Peyer's patch (tissue), 4 donors: ENCODE measurements at regions not wholly inside any gene's neighbourhood (a gene's known extent, or its start where the extent isn't known, plus 50 kb on each side); places are given as distances from the start of the nearest gene placed in this dataset.

Experiments used
- DNase-seq, 3 donors: peaks; one replicate each; pipeline ENCODE4 v3.0.0-alpha.2; 2017 to 2019
- H3K27ac ChIP-seq, 4 donors: fragments of 200-600 bp; sonication (generic); one replicate each; pipeline ENCODE4 v1.5.1; 2016 to 2019
- H3K27me3 ChIP-seq, 2 donors: fragments of 200-600 bp; sonication (generic); one replicate each; pipeline ENCODE4 v1.5.1; 2019
- H3K36me3 ChIP-seq, 3 donors: fragments of 200-600 bp; sonication (generic); one replicate each; pipeline ENCODE4 v1.5.1; 2016 to 2019
- H3K4me1 ChIP-seq, 4 donors: fragments of 200-600 bp; sonication (generic); one replicate each; pipeline ENCODE4 v1.5.1; 2016 to 2019
- H3K4me3 ChIP-seq, 4 donors: fragments of 200-600 bp; sonication (generic); 1 replicate in 3 of 4; 2 replicates in 1 of 4; pipeline ENCODE4 v1.5.1; 2016 to 2019; ENCODE audit warnings: mild to moderate bottlenecking in 1 of 4
- H3K9me3 ChIP-seq, 4 donors: fragments of 200-600 bp; sonication (generic); one replicate each; pipeline ENCODE4 v1.5.1; 2016 to 2019; ENCODE audit warnings: mild to moderate bottlenecking in 1 of 4
- POLR2A ChIP-seq, 2 donors: fragments of 450-650 bp; IDR thresholded peaks; one replicate each; pipeline ENCODE4 v1.5.1; 2017; ENCODE audit warnings: antibody characterized with exemption in 2 of 2, mild to moderate bottlenecking in 2 of 2, moderate library complexity in 2 of 2
- TF ChIP-seq, protein P1 (sequence below), 6 experiments: fragments of 450-650 bp in 4 of 6; fragments of 200-600 bp in 2 of 6; sonication (generic) in 1 of 6; IDR thresholded peaks; one replicate each; pipeline ENCODE4 v1.5.1; 2017 to 2019; ENCODE audit warnings: antibody characterized with exemption in 6 of 6, mild to moderate bottlenecking in 3 of 6, moderate library complexity in 1 of 6

DNA sequence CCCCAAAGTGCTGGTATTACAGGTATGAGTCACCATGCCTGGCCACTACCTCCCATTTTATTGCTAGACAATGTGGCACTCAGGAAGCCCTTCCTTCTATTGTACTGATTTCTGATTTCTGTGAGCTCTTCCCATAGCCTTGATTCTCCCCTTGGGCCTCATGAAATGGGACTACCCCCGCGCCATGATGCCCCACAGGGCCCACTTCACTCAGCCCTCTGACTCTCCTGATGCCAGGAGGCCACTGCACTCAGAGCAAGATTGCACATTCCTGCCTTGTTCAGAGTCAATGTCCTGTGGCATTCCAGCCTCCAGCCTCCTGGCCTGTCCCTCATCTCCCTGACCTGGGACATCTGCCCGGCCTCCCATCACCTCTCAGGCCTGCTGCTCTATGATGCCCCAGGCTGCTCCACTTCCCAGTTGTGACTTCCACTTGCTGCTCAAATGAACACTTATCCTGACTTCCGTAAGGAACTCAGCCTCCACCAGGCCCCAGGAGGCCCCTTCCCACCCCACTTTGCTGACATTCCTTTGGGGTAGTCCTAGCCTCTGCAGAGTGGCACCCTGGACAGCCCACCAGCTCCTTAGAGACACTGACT is 66.6 kb upstream of the KSR1 start:
- TF ChIP-seq, protein P1, sequence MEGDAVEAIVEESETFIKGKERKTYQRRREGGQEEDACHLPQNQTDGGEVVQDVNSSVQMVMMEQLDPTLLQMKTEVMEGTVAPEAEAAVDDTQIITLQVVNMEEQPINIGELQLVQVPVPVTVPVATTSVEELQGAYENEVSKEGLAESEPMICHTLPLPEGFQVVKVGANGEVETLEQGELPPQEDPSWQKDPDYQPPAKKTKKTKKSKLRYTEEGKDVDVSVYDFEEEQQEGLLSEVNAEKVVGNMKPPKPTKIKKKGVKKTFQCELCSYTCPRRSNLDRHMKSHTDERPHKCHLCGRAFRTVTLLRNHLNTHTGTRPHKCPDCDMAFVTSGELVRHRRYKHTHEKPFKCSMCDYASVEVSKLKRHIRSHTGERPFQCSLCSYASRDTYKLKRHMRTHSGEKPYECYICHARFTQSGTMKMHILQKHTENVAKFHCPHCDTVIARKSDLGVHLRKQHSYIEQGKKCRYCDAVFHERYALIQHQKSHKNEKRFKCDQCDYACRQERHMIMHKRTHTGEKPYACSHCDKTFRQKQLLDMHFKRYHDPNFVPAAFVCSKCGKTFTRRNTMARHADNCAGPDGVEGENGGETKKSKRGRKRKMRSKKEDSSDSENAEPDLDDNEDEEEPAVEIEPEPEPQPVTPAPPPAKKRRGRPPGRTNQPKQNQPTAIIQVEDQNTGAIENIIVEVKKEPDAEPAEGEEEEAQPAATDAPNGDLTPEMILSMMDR (IDR thresholded peaks at IDR 0.05), result no peak
- no peak for TF ChIP-seq POLR2A (IDR thresholded peaks at IDR 0.05)
- Histone ChIP-seq H3K4me1 (no peaks in the 10 kb centered on the region), H3K9me3 (no peaks in the 10 kb centered on the region), H3K4me3 (no peak overlapping the region), H3K36me3 (no peaks in the 10 kb centered on the region), H3K27me3 (no peaks in the 10 kb centered on the region), H3K27ac (no peak overlapping the region)
- DNase-seq, result no peak

DNA sequence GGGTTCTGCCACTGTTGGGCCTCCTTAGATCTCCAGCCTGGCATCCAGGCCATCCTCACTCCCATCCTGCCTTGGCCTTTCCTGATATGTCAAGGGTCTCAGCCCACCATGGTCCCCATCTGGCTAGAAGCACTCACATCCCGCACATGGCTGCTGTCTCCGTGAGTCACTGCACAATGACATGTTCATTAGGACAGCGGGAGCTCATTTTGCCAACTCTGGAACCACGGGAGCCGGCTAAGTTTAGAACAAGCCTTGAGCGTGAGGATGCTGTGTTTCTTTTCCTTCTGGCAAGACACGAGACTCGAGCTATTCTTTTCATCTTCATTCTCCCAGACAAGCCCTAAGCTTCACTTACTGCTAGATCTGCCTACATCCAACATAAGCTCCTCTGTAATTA is 65.7 kb upstream of the KSR1 start:
- H3K36me3 ChIP-seq, result no peaks in the 10 kb centered on the region
- TF ChIP-seq POLR2A (IDR thresholded peaks at IDR 0.05), result no peak
- H3K27ac ChIP-seq, result no peak overlapping the region
- no peaks in the 10 kb centered on the region for H3K27me3 ChIP-seq
- H3K4me3 ChIP-seq, result no peak overlapping the region
- H3K9me3 ChIP-seq, result no peaks in the 10 kb centered on the region
- H3K4me1 ChIP-seq, result no peaks in the 10 kb centered on the region
- no peak for DNase-seq

DNA sequence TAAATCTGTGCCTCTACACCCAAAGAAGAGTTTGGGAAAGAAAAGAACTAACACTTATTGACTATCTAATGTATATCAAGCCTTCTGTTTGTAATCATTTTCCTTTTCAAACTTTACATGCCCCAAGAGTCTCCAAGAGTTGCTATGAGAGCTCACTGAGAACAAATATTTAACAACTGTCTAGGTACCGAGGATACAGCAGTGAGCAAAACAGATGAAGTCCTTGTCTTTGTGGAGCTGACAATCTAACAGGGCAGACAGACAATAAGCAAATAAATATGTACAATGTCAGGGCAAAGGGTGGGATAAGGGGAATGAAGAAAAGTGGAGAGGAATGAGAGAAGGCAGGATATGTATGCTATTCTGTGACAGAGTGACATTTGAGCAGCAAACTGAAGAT is 64.8 kb upstream of the KSR1 start:
- Histone ChIP-seq H3K9me3 (no peaks in the 10 kb centered on the region), H3K4me1 (no peaks in the 10 kb centered on the region), H3K36me3 (no peaks in the 10 kb centered on the region), H3K4me3 (no peak overlapping the region), H3K27me3 (no peaks in the 10 kb centered on the region), H3K27ac (no peak overlapping the region)
- no peak for DNase-seq
- no peak for TF ChIP-seq POLR2A (IDR thresholded peaks at IDR 0.05)
- TF ChIP-seq, protein P1 (IDR thresholded peaks at IDR 0.05), result no peak

DNA sequence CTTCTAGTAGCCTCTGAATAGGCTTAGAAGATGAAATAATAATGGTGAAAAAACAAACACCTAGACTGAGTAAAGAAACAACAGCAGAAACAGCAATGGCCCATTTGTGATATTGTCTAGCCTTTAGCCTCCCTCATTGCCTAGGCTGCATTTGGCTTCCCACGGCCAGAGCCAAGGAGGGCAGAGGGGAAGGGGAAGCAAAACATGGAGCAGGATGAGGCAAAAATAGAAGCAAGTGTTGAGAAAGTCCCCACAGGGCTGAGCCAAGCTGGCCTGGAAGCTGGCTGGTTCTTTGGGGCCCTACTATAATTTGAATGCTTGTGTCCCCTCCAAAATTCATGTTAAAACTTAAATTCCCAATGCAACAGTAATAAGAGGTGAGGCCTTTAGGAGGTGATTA is 60.2 kb upstream of the KSR1 start:
- Histone ChIP-seq H3K9me3 (no peaks in the 10 kb centered on the region), H3K4me3 (no peak overlapping the region), H3K27me3 (no peaks in the 10 kb centered on the region), H3K4me1 (no peaks in the 10 kb centered on the region), H3K27ac (no peak overlapping the region), H3K36me3 (no peaks in the 10 kb centered on the region)
- no peak for DNase-seq
- TF ChIP-seq, protein P1 (IDR thresholded peaks at IDR 0.05), result no peak
- no peak for TF ChIP-seq POLR2A (IDR thresholded peaks at IDR 0.05)

DNA sequence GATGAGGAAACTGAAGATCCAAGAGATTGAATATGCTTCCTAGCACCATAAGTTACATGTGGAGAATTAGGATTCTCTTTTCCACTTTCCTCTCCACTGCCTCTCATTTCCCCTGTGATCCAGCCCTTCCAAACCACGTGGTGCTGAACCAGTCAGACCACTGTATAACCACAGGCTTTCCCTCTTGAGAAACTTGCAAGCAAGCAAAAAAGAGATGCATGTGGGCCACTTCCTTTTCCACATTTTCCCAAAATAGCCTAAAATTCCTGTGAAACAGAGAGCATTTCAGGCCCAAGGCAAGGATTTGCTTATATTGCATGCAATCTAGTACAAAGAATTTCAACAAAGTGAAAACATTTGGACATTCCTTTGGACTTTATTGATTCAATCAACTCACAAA is 59.3 kb upstream of the KSR1 start:
- H3K4me3 ChIP-seq, result no peak overlapping the region
- H3K36me3 ChIP-seq, result no peaks in the 10 kb centered on the region
- H3K4me1 ChIP-seq, result no peaks in the 10 kb centered on the region
- TF ChIP-seq, protein P1 (IDR thresholded peaks at IDR 0.05), result no peak
- TF ChIP-seq POLR2A (IDR thresholded peaks at IDR 0.05), result no peak
- no peak for DNase-seq
- H3K27ac ChIP-seq, result no peak overlapping the region
- no peaks in the 10 kb centered on the region for H3K27me3 ChIP-seq
- no peaks in the 10 kb centered on the region for H3K9me3 ChIP-seq

DNA sequence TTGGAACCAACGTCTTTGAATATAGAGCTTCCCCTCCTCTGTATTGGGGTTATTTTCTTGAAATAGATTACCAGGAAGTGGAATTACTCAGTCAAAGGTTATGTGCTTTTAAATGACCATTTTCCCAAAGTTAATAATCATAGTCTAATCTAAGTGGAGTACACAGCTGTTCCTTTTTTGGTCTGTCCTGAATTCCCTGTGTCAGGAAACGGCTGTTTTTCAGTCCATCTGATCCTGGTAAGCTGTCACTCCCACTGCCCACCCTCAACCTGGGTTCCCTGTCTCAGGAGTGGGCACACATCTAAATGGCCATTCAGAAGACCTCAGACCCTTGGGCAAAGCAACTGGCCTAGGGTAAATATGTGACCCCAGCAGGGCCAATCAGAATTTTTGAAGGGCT is 57.6 kb upstream of the KSR1 start:
- no peaks in the 10 kb centered on the region for H3K4me1 ChIP-seq

More for the DNA sequence above, 57.6 kb upstream of the KSR1 start:
- DNase-seq, result no peak
- Histone ChIP-seq H3K9me3 (no peaks in the 10 kb centered on the region), H3K27me3 (no peaks in the 10 kb centered on the region), H3K36me3 (no peaks in the 10 kb centered on the region), H3K27ac (no peak overlapping the region), H3K4me3 (no peak overlapping the region)
- TF ChIP-seq POLR2A (IDR thresholded peaks at IDR 0.05), result no peak
- TF ChIP-seq, protein P1 (IDR thresholded peaks at IDR 0.05), result no peak
